Body of pancreas (tissue), 4 donors: ENCODE measurements at regions not wholly inside any gene's neighbourhood (a gene's known extent, or its start where the extent isn't known, plus 50 kb on each side); places are given as distances from the start of the nearest gene placed in this dataset.
A peak's percentile ranks its signal among the peaks of the same experiment; 100 is the strongest.

ENCODE experiments used
- ATAC-seq: fragments of 150-250 bp; one replicate; pipeline ENCODE4 v1.9.1; 2016
- DNase-seq, 4 donors: peaks; one replicate each; pipeline ENCODE4 v3.0.0-alpha.2; 2019
- H3K27ac ChIP-seq, 4 donors: fragments of 200-600 bp; sonication (generic); 1 replicate in 3 of 4; 2 replicates in 1 of 4; pipeline versions ENCODE4 v1.5.1 to v1.6.1; 2016 to 2019; ENCODE audit warnings: mild to moderate bottlenecking in 1 of 4, mixed read lengths in 1 of 4, moderate library complexity in 1 of 4
- H3K27me3 ChIP-seq, 2 donors: fragments of 200-600 bp; sonication (generic); one replicate each; pipeline ENCODE4 v1.6.0; 2016; ENCODE audit warnings: mild to moderate bottlenecking in 1 of 2
- H3K36me3 ChIP-seq, 2 donors: fragments of 200-600 bp; sonication (generic); replicated peaks in 1 of 2; 2 replicates each; pipeline ENCODE4 v1.5.1; 2016; ENCODE audit warnings: low read depth in 2 of 2; ENCODE audit not compliant: insufficient read depth in 1 of 2
- H3K4me1 ChIP-seq: fragments of 200-600 bp; sonication (generic); one replicate; pipeline ENCODE4 v1.6.0; 2016
- H3K4me3 ChIP-seq, 2 donors: fragments of 200-600 bp; sonication (generic); 1 replicate in 1 of 2; 2 replicates in 1 of 2; pipeline ENCODE4 v1.5.1; 2016 to 2019
- H3K9me3 ChIP-seq, 3 donors: fragments of 200-600 bp; sonication (generic); 1 replicate in 2 of 3; 2 replicates in 1 of 3; pipeline ENCODE4 v1.5.1; 2016
- POLR2A ChIP-seq, 3 donors: fragments of 450-650 bp; IDR thresholded peaks; one replicate each; pipeline ENCODE4 v1.6.1; 2016; ENCODE audit warnings: antibody characterized with exemption in 3 of 3, mild to moderate bottlenecking in 2 of 3
- WGBS, 2 donors: methylation state at CpG; one replicate each; pipeline ENCODE4 v1.1.5; 2017; 5-methylcytosine and 5-hydroxymethylcytosine counted together
- intact Hi-C: fragments of 100-400 bp; cut with DNase I; formaldehyde crosslinking; loops from one replicate; pipeline ENCODE4 v1.15.1; 2023
- TF ChIP-seq, protein P1 (sequence below), 7 experiments: fragments of 450-650 bp in 4 of 7; fragments of 200-600 bp in 3 of 7; sonication (generic) in 3 of 7; IDR thresholded peaks; one replicate each; pipeline ENCODE4 v1.5.1; 2016 to 2019; ENCODE audit warnings: antibody characterized with exemption in 7 of 7

GRCh38 chr19:46958532-46958931 lies 61.1 kb upstream of the NPAS1 start:
- Histone ChIP-seq H3K4me3 (no peak overlapping the region), H3K4me1 (peaks cover 21% of the 10 kb centered on the region), H3K9me3 (no peaks in the 10 kb centered on the region), H3K27ac (peak overlapping the region in 1 of 4 donors; percentile 10), H3K27me3 (no peaks in the 10 kb centered on the region), H3K36me3 (no peaks in the 10 kb centered on the region)
- no peak for ATAC-seq
- no peak for TF ChIP-seq POLR2A (IDR thresholded peaks at IDR 0.05)
- TF ChIP-seq, protein P1, sequence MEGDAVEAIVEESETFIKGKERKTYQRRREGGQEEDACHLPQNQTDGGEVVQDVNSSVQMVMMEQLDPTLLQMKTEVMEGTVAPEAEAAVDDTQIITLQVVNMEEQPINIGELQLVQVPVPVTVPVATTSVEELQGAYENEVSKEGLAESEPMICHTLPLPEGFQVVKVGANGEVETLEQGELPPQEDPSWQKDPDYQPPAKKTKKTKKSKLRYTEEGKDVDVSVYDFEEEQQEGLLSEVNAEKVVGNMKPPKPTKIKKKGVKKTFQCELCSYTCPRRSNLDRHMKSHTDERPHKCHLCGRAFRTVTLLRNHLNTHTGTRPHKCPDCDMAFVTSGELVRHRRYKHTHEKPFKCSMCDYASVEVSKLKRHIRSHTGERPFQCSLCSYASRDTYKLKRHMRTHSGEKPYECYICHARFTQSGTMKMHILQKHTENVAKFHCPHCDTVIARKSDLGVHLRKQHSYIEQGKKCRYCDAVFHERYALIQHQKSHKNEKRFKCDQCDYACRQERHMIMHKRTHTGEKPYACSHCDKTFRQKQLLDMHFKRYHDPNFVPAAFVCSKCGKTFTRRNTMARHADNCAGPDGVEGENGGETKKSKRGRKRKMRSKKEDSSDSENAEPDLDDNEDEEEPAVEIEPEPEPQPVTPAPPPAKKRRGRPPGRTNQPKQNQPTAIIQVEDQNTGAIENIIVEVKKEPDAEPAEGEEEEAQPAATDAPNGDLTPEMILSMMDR (IDR thresholded peaks at IDR 0.05), result no peak
- intact Hi-C loops, result no loop called here
- 50 to 51% methylated on average over 6 of the region's 6 CpGs for WGBS, 2 donors
- DNase-seq, result no peak

DNA sequence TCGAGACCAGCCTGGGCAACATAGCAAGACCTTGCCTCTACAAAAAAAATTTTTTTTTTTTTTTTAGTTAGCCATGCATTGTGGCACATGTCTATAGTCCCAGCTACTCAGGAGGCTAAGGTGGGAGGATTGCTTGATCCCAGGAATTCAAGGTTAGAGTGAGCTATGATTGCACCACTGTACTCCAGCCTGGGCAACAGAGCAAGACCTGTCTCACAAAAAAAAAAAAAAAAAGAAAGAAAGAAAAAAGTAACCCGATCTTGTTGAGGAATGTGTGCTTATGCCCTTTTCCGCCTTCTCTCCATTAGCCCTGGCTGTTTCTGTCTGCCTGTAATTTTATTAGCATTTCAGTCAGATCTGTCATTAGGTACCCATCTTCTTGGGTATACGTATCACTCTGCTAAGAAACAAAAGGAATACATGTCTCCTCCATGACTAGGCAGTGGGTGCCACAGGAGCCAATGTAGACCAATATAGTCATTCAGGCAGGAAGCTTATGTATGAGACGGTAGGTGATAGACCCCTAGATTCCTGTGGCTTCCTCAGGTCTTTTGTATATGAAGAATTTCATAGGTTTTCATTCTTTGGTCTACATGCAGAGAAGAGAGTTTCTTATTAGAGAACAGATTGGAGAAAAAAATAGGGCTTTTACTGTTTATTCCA lies 59.6 kb upstream of the NPAS1 start:
- WGBS, 2 donors, result 95 to 97% methylated on average over 5 of the region's 5 CpGs
- Histone ChIP-seq H3K9me3 (no peaks in the 10 kb centered on the region), H3K27me3 (no peaks in the 10 kb centered on the region), H3K4me1 (peaks cover 8% of the 10 kb centered on the region), H3K4me3 (no peak overlapping the region), H3K36me3 (no peaks in the 10 kb centered on the region), H3K27ac (no peak overlapping the region)
- ATAC-seq, result no peak
- intact Hi-C loops, result no loop called here
- TF ChIP-seq, protein P1 (IDR thresholded peaks at IDR 0.05), result no peak
- no peak for TF ChIP-seq POLR2A (IDR thresholded peaks at IDR 0.05)
- no peak for DNase-seq

GRCh38 chr19:46962030-46962570 lies 57.5 kb upstream of the NPAS1 start:
- WGBS, 2 donors, result 69 to 82% methylated on average over 1 to 2 of the region's 2 CpGs
- Histone ChIP-seq H3K36me3 (no peaks in the 10 kb centered on the region), H3K4me1 (peaks cover 8% of the 10 kb centered on the region), H3K27ac (no peak overlapping the region), H3K9me3 (no peaks in the 10 kb centered on the region), H3K4me3 (no peak overlapping the region), H3K27me3 (no peaks in the 10 kb centered on the region)
- intact Hi-C loops, result no loop called here
- ATAC-seq (no peak), DNase-seq (no peak)
- no peak for TF ChIP-seq POLR2A (IDR thresholded peaks at IDR 0.05)
- TF ChIP-seq, protein P1 (IDR thresholded peaks at IDR 0.05), result no peak

DNA sequence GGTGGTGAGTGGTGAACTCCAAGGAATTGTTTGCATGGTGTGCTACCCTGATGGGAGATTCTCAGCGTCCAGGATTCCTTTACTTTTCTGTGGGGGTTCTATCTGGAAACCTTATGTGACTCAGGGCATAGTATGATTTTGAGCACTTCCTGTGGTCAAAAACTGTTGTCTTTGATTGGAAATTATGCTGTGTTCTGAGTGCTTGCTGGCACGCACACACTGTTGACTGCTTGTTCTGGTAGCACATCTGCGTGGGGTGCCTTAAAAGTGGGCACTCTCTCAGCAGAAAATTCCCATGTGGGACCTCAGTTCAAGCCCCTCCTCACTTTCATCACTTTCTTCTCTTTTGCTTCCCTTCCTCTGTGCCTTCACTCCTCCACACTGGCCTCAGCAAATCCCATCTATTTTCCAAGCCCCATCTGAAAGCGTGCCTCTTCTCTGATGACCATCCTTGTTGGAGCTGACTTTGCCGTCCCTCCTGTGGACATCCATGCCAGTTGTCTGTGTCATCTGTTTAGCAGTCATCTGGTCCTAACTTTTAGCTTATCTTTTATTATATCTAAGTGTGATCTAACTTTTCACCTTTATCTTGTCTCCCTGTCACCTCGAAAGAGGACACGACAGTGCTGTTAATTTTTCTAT lies 56.4 kb upstream of the NPAS1 start:
- H3K27ac ChIP-seq, result no peak overlapping the region
- no peak for DNase-seq
- TF ChIP-seq, protein P1 (IDR thresholded peaks at IDR 0.05), result no peak
- no peak for TF ChIP-seq POLR2A (IDR thresholded peaks at IDR 0.05)
- peaks cover 6% of the 10 kb centered on the region for H3K4me1 ChIP-seq
- intact Hi-C loops, result no loop called here
- no peak overlapping the region for H3K4me3 ChIP-seq
- H3K27me3 ChIP-seq, result no peaks in the 10 kb centered on the region
- ATAC-seq, result no peak
- H3K9me3 ChIP-seq, result no peaks in the 10 kb centered on the region
- WGBS, 2 donors, result 87 to 97% methylated on average over 7 of the region's 7 CpGs
- no peaks in the 10 kb centered on the region for H3K36me3 ChIP-seq
